ENCODE measurements at regions not wholly inside any gene's neighbourhood (a gene's known extent, or its start where the extent isn't known, plus 50 kb on each side); places are given as distances from the start of the nearest gene placed in this dataset.

- Histone ChIP-seq H3K36me3 (no peaks in the 10 kb centered on the region), H3K27me3 (replicated peaks; ENCODE audit: insufficient read depth) (no peaks in the 10 kb centered on the region), H3K27ac (no peak overlapping the region), H3K4me1 (replicated peaks) (no peaks in the 10 kb centered on the region), H3K9me3 (no peaks in the 10 kb centered on the region), H3K4me3 (no peak overlapping the region)
- TF ChIP-seq POLR2A (IDR thresholded peaks at IDR 0.05), result no peak
- TF ChIP-seq, protein P1, sequence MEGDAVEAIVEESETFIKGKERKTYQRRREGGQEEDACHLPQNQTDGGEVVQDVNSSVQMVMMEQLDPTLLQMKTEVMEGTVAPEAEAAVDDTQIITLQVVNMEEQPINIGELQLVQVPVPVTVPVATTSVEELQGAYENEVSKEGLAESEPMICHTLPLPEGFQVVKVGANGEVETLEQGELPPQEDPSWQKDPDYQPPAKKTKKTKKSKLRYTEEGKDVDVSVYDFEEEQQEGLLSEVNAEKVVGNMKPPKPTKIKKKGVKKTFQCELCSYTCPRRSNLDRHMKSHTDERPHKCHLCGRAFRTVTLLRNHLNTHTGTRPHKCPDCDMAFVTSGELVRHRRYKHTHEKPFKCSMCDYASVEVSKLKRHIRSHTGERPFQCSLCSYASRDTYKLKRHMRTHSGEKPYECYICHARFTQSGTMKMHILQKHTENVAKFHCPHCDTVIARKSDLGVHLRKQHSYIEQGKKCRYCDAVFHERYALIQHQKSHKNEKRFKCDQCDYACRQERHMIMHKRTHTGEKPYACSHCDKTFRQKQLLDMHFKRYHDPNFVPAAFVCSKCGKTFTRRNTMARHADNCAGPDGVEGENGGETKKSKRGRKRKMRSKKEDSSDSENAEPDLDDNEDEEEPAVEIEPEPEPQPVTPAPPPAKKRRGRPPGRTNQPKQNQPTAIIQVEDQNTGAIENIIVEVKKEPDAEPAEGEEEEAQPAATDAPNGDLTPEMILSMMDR (IDR thresholded peaks at IDR 0.05), result no peak
- TF ChIP-seq POLR2AphosphoS5 (IDR thresholded peaks at IDR 0.05), result no peak
- no peak for DNase-seq (ENCODE audit: low spot score)
- intact Hi-C loops (cut with DNase I), result no loop called here
- 80% methylated on average over 8 of the region's 8 CpGs for WGBS
Observed at GRCh38 chr2:128980475-128980874, 661.8 kb upstream of the HS6ST1 start.

DNA sequence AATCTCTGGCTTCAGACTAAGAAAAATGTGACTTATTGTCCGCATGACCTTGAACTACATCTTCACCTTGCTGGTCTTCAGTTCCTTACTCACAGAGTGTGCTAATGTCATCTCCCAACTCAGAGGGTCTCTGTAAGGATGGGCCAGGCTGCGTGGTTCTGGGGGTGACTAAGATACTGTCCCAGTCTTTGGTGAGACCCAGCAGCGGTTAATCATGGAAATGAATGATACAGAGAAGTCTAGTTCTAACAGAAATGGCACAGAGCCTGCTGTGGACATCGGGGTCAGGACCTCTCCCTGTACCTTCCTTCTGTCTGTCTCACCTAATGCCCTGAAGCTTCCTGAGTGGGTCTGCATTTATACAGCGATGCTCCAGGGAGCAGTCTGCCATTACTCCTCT is 662.7 kb upstream of the HS6ST1 start:
- Histone ChIP-seq H3K27ac (no peak overlapping the region), H3K27me3 (replicated peaks; ENCODE audit: insufficient read depth) (no peaks in the 10 kb centered on the region), H3K4me1 (replicated peaks) (no peaks in the 10 kb centered on the region), H3K36me3 (no peaks in the 10 kb centered on the region), H3K4me3 (no peak overlapping the region), H3K9me3 (no peaks in the 10 kb centered on the region)
- intact Hi-C loops (cut with DNase I), result no loop called here
- TF ChIP-seq POLR2A (IDR thresholded peaks at IDR 0.05), result no peak
- TF ChIP-seq, protein P1 (IDR thresholded peaks at IDR 0.05), result no peak
- no peak for TF ChIP-seq POLR2AphosphoS5 (IDR thresholded peaks at IDR 0.05)
- WGBS, result 95% methylated on average over 5 of the region's 5 CpGs
- no peak for DNase-seq (ENCODE audit: low spot score)

DNA sequence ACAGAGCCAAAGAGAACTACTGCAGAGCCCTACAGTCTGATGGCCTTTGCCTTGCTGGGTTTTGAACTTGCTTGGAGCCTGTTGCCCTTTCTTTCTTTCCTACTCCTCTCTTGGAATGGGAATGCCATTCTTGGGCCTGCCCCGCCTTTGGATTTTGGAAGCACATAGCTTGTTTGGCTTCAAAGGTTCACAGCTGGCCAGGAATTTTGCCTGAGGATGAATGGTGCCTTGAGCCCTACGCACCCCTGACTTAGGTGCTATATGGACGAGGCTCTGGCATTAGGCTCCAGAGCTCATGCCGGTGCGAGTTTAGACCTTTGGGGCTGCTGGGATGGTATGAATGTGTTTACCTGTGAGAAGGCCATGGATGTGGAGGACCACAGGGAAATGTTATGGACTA is 663.3 kb upstream of the HS6ST1 start:
- Histone ChIP-seq H3K4me3 (no peak overlapping the region), H3K27me3 (replicated peaks; ENCODE audit: insufficient read depth) (no peaks in the 10 kb centered on the region), H3K9me3 (no peaks in the 10 kb centered on the region), H3K4me1 (replicated peaks) (no peaks in the 10 kb centered on the region), H3K36me3 (no peaks in the 10 kb centered on the region), H3K27ac (no peak overlapping the region)
- no peak for DNase-seq (ENCODE audit: low spot score)
- TF ChIP-seq, protein P1 (IDR thresholded peaks at IDR 0.05), result no peak
- TF ChIP-seq POLR2AphosphoS5 (IDR thresholded peaks at IDR 0.05) (no peak), POLR2A (IDR thresholded peaks at IDR 0.05) (no peak)
- 87% methylated on average over 5 of the region's 5 CpGs for WGBS
- intact Hi-C loops (cut with DNase I), result no loop called here

DNA sequence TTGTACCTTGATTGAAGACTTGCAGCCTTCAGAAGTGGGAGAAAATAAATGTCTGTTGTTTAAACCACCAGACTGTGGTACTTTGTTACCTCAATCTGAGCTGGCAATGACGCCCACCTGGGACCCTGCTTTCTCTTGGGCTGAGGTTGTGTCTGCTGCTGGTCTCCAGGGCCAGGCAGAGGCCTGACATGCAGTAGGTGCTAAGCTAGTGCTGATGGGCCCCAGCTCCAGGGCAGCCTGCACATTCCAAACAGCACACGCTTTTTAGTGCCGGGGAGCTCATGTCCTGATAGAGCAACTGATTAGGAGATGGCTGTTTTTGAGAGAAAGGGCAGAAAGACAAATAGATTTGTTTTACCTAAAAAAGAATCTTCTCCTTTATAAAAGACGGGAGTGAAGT is 664.0 kb upstream of the HS6ST1 start:
- intact Hi-C loops (cut with DNase I), result no loop called here
- no peaks in the 10 kb centered on the region for H3K36me3 ChIP-seq
- no peaks in the 10 kb centered on the region for H3K4me1 ChIP-seq (replicated peaks)
- WGBS, result 46% methylated on average over 4 of the region's 4 CpGs
- H3K27ac ChIP-seq, result no peak overlapping the region
- no peaks in the 10 kb centered on the region for H3K27me3 ChIP-seq (replicated peaks; ENCODE audit: insufficient read depth)
- H3K9me3 ChIP-seq, result no peaks in the 10 kb centered on the region
- no peak for DNase-seq (ENCODE audit: low spot score)
- no peak overlapping the region for H3K4me3 ChIP-seq
- no peak for TF ChIP-seq POLR2A (IDR thresholded peaks at IDR 0.05)
- TF ChIP-seq POLR2AphosphoS5 (IDR thresholded peaks at IDR 0.05), result no peak

GRCh38 chr2:128983094-128983493 is 664.4 kb upstream of the HS6ST1 start:
- DNase-seq (ENCODE audit: low spot score), result no peak
- no peak overlapping the region for H3K27ac ChIP-seq
- 14% methylated on average over 2 of the region's 2 CpGs for WGBS
- H3K4me1 ChIP-seq (replicated peaks), result no peaks in the 10 kb centered on the region
- H3K4me3 ChIP-seq, result no peak overlapping the region
- no peaks in the 10 kb centered on the region for H3K27me3 ChIP-seq (replicated peaks; ENCODE audit: insufficient read depth)
- TF ChIP-seq POLR2AphosphoS5 (IDR thresholded peaks at IDR 0.05) (no peak), POLR2A (IDR thresholded peaks at IDR 0.05) (no peak)
- TF ChIP-seq, protein P1 (IDR thresholded peaks at IDR 0.05), result no peak
- H3K36me3 ChIP-seq, result no peaks in the 10 kb centered on the region
- intact Hi-C loops (cut with DNase I), result no loop called here
- no peaks in the 10 kb centered on the region for H3K9me3 ChIP-seq

All from prostate gland (tissue), 2 donors.